HUES64 (cell line): ENCODE measurements at regions not wholly inside any gene's neighbourhood (a gene's known extent, or its start where the extent isn't known, plus 50 kb on each side); places are given as distances from the start of the nearest gene placed in this dataset.
"Not testable (repeated sequence)": the region's sequence is repeated elsewhere in the genome, so short reads cannot be mapped to it uniquely, and the experiment has no call there.

Experiments used
- H3K27ac ChIP-seq: 2 replicates; pipeline ENCODE4 v1.7.0; 2013; ENCODE audit warnings: low read depth, low read length, inconsistent platforms
- H3K27me3 ChIP-seq: 2 replicates; pipeline ENCODE4 v1.6.1; 2013; ENCODE audit warnings: mild to moderate bottlenecking, low read length; ENCODE audit not compliant: insufficient read depth
- H3K36me3 ChIP-seq: 2 replicates; pipeline ENCODE4 v1.6.1; 2013; ENCODE audit warnings: mild to moderate bottlenecking, low read length; ENCODE audit not compliant: insufficient read depth
- H3K4me1 ChIP-seq: 2 replicates; pipeline ENCODE4 v1.6.1; 2013; ENCODE audit warnings: mild to moderate bottlenecking, low read length, moderate library complexity; ENCODE audit not compliant: insufficient read depth
- H3K4me3 ChIP-seq: 2 replicates; pipeline ENCODE4 v1.5.1; 2013; ENCODE audit warnings: mild to moderate bottlenecking, low read length, moderate library complexity
- H3K9ac ChIP-seq: 2 replicates; pipeline ENCODE4 v1.6.1; 2013; ENCODE audit warnings: mild to moderate bottlenecking, low read depth, low read length
- H3K9me3 ChIP-seq: 2 replicates; pipeline ENCODE4 v1.6.1; 2013; ENCODE audit warnings: low read depth, low read length; ENCODE audit not compliant: insufficient read depth
- WGBS: fragments of 150-250, 120-280 bp; methylation state at CpG from one replicate; pipeline ENCODE4 v1.1.7; 2013; ENCODE audit warnings: missing lambda C conversion rate; 5-methylcytosine and 5-hydroxymethylcytosine counted together

DNA sequence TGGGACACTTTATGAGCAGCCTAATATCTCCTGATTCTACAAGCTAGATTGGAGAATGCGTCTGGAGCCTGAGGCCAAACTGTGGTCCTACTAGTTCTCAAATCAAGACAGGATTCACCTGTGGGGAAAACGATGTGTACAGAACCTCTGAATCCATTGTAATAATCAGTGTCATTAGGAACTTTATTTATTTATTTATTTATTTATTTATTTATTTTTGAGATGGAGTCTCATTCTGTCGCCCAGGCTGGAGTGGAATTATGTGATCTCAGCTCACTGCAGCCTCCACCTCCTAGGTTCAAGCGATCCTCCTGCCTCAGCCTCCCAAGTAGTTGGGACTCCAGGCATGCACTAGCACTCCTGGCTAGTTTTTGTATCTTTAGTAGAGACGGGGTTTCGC, 52.6 kb upstream of the KIF26B start:
- H3K9me3 ChIP-seq, H3K27me3 ChIP-seq, H3K36me3 ChIP-seq, H3K4me3 ChIP-seq, H3K4me1 ChIP-seq, H3K27ac ChIP-seq, H3K9ac ChIP-seq: not testable (repeated sequence)
- 98% methylated on average over 5 of the region's 6 CpGs for WGBS

DNA sequence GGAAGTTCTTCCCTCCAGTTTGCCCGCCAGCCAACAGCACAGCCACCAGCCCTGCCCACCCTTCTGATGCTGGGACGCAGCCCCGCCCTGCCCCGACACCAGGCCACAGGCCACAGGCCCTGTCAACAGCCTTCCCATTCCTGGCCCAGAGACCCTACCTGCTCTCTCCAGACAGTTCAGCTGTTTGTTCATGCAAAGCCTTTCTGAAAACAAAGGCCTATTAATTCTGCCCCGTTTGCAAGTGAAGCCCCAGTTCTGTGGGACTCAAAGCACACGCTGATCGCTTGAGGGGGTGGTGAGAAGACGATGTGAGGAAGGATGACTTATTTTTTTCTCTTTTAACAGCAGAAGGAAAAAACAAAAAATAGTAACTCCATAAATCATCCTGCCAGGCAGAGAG, 55.4 kb upstream of the KIF26B start:
- Histone ChIP-seq H3K27me3 (no peaks in the 10 kb centered on the region), H3K4me3 (no peak overlapping the region), H3K4me1 (no peaks in the 10 kb centered on the region), H3K9me3 (no peaks in the 10 kb centered on the region), H3K27ac (no peak overlapping the region), H3K36me3 (no peaks in the 10 kb centered on the region), H3K9ac (no peak overlapping the region)
- WGBS, result 77% methylated on average over 7 of the region's 8 CpGs

DNA sequence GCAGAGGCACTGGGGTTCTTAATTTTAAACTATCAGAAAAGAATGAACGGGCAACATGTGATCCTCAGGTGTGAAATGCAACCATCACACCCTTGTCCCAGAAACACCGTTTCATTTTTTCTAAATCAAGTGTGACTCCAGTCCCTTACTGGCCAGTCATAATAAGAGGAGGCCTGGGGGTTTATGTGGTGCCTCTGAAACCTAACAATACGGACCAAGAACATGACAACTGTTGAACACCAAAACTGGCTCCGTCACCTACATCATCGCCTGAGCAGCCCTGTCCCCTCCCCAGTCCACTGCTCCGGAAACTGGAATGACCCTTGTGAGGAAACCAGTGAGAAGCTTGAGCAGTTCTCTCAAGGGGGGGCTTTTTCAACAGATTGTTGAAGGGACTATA, 55.9 kb upstream of the KIF26B start:
- H3K27ac ChIP-seq, result no peak overlapping the region
- no peak overlapping the region for H3K9ac ChIP-seq
- H3K4me3 ChIP-seq, result no peak overlapping the region
- no peaks in the 10 kb centered on the region for H3K36me3 ChIP-seq
- no peaks in the 10 kb centered on the region for H3K9me3 ChIP-seq
- no peaks in the 10 kb centered on the region for H3K27me3 ChIP-seq
- WGBS, result 90% methylated on average over 6 of the region's 6 CpGs
- H3K4me1 ChIP-seq, result no peaks in the 10 kb centered on the region

DNA sequence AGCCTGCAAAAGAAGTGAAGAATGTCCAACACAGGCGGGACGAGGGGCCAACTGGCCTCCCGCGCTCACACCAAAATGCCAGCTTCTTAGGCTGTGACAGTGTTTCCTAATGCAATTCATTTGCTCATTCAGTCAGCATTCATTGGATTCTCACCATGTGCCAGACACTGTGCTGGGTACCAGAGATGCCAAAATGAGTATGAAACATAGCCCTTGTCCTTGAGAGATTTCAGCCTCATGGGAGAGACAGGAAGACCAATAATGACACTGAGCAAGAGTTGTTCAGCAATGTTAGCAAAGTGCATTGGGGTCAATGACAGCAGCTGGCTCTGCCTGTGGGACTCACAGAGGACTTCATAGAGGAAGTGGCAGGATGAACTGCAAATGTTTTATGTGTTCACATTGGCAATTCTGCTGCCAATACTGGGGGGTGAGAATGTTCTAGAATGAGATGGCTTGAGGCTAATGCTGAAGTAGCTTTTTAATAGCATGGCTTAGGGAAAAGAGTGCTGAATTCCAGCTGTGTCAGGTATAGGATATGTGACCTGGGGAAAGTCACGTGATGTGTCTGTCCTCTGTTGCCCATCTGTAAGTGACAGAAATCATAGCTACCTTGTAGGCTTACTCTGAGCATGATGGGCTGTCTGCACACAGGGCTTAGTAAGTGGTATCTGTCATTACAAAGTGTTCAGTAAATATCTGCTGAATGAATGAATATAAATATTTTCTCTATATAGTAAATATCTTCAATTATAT, 58.3 kb upstream of the KIF26B start:
- Histone ChIP-seq H3K9ac (no peak overlapping the region), H3K27me3 (no peaks in the 10 kb centered on the region), H3K36me3 (no peaks in the 10 kb centered on the region), H3K27ac (no peak overlapping the region), H3K4me1 (peaks cover 6% of the 10 kb centered on the region; the same call in 1 of the 2 replicates), H3K9me3 (no peaks in the 10 kb centered on the region), H3K4me3 (no peak overlapping the region)
- WGBS, result 96% methylated on average over 5 of the region's 5 CpGs

DNA sequence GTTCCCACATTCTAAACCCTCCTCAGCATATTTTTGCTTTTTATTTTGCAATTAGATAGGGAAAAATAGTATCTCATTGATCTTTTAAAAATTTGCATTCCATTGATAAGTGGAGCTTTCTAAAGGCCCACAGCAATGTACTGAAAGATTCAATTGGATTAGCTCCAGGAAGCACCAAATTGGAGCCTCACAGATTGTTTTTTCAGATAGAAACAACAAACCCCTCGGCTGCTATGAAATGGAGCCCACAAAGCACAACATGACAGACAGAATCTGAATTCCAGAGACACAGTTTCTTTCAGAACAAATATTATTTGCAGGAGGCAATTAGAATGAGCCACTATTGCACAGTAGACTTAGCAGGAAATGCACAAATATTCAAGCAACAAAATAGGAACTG, 58.9 kb upstream of the KIF26B start:
- Histone ChIP-seq H3K27me3 (no peaks in the 10 kb centered on the region), H3K9me3 (no peaks in the 10 kb centered on the region), H3K4me3 (no peak overlapping the region), H3K9ac (no peak overlapping the region), H3K4me1 (peaks cover 6% of the 10 kb centered on the region; the same call in 1 of the 2 replicates), H3K27ac (no peak overlapping the region), H3K36me3 (no peaks in the 10 kb centered on the region)
- WGBS, result 77% methylated on average over 1 of the region's 1 CpG

DNA sequence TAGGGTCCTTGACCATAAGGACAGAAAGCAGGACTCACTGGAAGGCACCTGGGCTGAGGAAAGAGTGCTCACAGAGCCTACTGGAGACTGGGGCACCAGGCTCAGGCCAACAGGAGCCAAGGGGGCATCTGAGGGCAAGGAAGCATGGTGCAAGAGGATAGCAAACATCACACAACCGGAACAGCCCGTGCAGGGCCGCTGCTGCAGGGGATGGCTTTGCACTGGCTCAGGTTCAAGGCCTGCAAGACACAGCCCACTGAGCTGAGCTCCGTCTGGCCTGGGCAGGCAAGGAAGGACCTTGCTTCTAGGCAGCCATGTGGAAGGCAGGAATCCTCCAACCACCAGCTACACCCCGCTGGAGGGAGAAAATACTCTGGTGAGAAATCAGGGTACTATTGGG, 59.8 kb upstream of the KIF26B start:
- no peak overlapping the region for H3K9ac ChIP-seq
- no peaks in the 10 kb centered on the region for H3K9me3 ChIP-seq
- H3K4me1 ChIP-seq, result peaks cover 6% of the 10 kb centered on the region; the same call in 1 of the 2 replicates
- H3K27me3 ChIP-seq, result no peaks in the 10 kb centered on the region
- H3K27ac ChIP-seq, result no peak overlapping the region
- 93% methylated on average over 4 of the region's 5 CpGs for WGBS
- H3K36me3 ChIP-seq, result no peaks in the 10 kb centered on the region
- no peak overlapping the region for H3K4me3 ChIP-seq

DNA sequence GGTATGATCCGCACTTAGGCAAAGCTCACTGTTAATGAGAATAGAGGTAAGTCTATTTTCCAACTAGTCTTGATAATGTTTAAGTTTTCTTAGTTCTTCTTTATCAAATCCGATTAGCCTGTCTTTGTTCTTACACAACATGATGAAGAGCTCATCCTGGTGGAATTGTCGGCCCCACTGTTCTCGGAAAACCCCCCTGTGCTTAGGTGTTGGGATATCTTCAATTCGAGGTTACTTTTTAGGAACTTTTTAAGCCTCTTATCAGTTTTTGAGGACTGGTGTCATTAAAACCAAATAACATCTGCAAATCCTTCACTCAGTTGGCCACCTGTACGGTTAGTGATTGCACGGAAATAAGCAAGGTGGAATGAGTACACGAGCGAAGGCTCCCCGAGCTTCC, 60.7 kb upstream of the KIF26B start:
- no peak overlapping the region for H3K27ac ChIP-seq
- H3K4me3 ChIP-seq, result no peak overlapping the region
- no peak overlapping the region for H3K9ac ChIP-seq
- peaks cover 6% of the 10 kb centered on the region; the same call in 1 of the 2 replicates for H3K4me1 ChIP-seq
- no peaks in the 10 kb centered on the region for H3K27me3 ChIP-seq
- 86% methylated on average over 10 of the region's 10 CpGs for WGBS
- H3K9me3 ChIP-seq, result no peaks in the 10 kb centered on the region
- no peaks in the 10 kb centered on the region for H3K36me3 ChIP-seq

DNA sequence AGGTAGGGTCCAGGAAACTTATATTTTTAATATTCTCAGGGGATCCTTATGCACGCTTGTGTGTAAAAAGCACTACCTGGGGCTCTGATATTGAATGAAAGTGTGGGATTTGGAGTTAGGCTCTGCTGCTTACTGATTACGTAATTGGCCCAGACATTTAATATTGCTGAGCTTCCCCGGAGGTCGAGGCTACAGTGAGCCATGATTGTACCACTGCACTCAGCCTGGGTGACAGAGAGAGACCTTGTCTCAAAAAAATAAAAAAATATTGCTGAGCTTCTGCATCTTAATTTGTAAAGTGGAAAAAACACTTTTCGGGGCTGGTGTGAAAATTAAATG, 62.2 kb upstream of the KIF26B start:
- peaks cover 6% of the 10 kb centered on the region; the same call in 1 of the 2 replicates for H3K4me1 ChIP-seq
- 94% methylated on average over 5 of the region's 5 CpGs for WGBS

DNA sequence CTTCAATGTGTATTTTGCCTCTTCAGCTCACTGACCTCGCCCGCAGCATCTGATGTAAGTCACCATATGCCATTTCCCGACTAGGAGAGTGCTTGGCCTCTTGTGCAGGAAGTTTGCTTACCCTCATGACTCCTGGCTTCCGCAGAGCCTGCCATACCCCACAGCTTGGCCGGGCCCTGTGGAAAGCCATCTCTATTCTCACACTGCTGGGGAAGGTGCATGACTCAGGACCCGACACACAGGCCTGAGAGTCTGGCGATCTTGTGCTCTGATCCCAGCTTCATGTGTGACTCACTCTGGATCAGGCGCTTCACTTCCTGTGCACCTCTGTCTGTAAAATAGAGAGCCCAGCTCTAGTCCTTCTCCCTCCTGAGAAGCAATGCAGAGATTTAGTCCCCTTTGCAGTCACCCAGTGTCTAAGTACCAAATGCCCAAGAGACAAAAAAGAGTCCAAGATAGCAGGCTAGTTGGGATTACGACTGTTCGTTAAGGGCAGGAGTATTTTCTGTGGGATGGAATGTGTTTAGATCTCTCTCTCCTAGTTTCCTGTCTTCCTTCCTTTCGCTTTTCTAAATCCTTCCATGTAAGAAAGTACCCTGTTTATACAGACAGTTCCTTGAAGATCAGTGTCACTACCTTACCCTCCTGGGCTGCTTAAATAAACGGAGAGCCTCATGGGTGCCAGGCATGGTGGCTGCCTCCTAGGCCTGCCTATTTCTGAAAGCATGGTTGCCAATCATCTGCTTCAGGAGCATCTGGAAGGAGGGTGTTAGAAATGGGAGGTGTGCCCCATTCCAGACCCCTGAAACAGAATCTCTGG, 62.8 kb upstream of the KIF26B start:
- Histone ChIP-seq H3K4me3 (no peak overlapping the region), H3K9me3 (no peaks in the 10 kb centered on the region), H3K9ac (peak overlapping the region; percentile 20; the same call in 1 of the 2 replicates), H3K27ac (0 out of 2 replicates have a peak overlapping the region, but pooled peaks have one; percentile 4), H3K27me3 (no peaks in the 10 kb centered on the region), H3K4me1 (peaks cover 6% of the 10 kb centered on the region; the same call in 1 of the 2 replicates), H3K36me3 (0 out of 2 replicates have a peak, but pooled peaks cover 2% of the 10 kb centered on the region)
- 86% methylated on average over 10 of the region's 12 CpGs for WGBS

More for the DNA sequence above, 62.2 kb upstream of the KIF26B start:
- H3K27me3 ChIP-seq, result no peaks in the 10 kb centered on the region
- no peaks in the 10 kb centered on the region for H3K36me3 ChIP-seq
- H3K9ac ChIP-seq, result no peak overlapping the region
- H3K4me3 ChIP-seq, result no peak overlapping the region
- H3K9me3 ChIP-seq, result no peaks in the 10 kb centered on the region
- no peak overlapping the region for H3K27ac ChIP-seq

DNA sequence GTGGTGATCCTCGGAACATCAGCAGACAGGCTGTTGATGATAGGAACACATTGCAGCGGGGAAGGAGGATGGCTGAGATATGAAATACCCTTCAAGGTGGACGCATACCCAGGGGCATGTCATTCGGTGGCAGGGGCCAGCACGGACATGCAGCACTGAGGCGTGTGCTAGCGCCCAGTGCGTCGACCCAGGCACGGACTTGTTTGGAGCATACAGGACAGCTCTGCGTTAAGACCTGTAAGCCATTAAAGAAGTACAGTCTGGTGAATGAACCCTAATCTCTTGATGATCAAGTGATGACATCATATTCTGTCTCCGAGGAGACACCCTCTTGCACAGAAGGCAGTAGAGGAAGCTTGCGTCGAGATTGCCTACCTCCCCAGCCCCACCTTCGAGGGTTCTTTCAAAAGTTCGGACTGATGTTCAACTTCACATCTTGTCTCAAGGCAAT, 63.6 kb upstream of the KIF26B start:
- Histone ChIP-seq H3K27me3 (no peaks in the 10 kb centered on the region), H3K36me3 (0 out of 2 replicates have a peak, but pooled peaks cover 3% of the 10 kb centered on the region), H3K9me3 (no peaks in the 10 kb centered on the region), H3K27ac (no peak overlapping the region), H3K9ac (no peak overlapping the region), H3K4me3 (no peak overlapping the region), H3K4me1 (peaks cover 6% of the 10 kb centered on the region; the same call in 1 of the 2 replicates)
- WGBS, result 94% methylated on average over 16 of the region's 16 CpGs

DNA sequence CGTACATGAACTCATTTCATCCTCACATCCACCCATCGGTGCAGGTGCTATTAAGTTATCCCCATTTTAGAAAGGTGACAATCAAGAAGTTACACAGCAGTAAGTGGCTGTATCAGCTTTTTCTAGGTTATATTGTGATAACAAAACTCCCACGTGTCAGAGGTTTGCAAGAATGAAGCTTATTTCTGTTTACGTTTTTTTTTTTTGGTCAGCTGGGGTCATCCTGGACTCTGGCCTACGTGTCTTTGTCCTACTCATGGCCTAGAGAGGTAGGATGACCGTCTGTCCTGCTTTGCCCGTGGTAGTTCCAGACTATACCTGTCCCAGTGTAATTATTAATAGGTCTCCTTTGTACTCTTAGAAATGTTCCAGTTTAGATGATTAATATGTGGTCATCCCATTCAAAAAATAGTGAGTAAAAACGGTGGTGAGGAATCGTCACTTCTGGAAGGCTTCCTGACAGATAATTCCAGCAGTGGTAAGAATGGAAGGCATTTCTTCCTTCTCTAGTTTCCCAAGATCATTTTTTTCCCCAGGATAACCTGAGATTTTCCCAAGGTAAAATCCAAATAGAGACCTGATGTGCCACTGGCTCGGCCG, 64.2 kb upstream of the KIF26B start:
- no peaks in the 10 kb centered on the region for H3K27me3 ChIP-seq
- peaks cover 6% of the 10 kb centered on the region; the same call in 1 of the 2 replicates for H3K4me1 ChIP-seq
- H3K9ac ChIP-seq, result no peak overlapping the region
- H3K4me3 ChIP-seq, result no peak overlapping the region
- WGBS, result 96% methylated on average over 11 of the region's 11 CpGs
- 0 out of 2 replicates have a peak, but pooled peaks cover 3% of the 10 kb centered on the region for H3K36me3 ChIP-seq
- H3K27ac ChIP-seq, result no peak overlapping the region
- H3K9me3 ChIP-seq, result no peaks in the 10 kb centered on the region
